ENCODE measurements at regions not wholly inside any gene's neighbourhood (a gene's known extent, or its start where the extent isn't known, plus 50 kb on each side); places are given as distances from the start of the nearest gene placed in this dataset.
"Not testable (repeated sequence)": the region's sequence is repeated elsewhere in the genome, so short reads cannot be mapped to it uniquely, and the experiment has no call there.

DNA sequence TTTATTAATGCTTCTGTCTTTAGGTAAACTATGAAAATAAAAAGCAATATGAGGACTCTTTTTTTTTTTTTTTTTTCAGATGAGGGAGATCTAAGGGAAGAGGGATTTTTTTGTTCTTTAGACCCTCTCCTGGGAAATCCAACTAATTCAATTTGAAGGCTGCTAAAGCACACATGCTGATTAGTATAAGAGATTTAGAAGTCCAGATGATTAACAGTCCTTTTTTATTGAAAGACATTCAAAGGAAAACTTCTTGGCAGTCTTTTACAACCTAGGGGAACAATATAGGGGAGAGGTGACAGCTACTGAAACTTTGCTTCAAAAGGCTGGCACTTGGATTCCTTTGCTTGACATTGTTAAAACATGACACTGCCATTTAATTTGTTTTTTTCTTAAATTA lies 602.5 kb downstream of the RAPGEF2 start:
- no peak for DNase-seq (ENCODE audit: low read depth)

DNA sequence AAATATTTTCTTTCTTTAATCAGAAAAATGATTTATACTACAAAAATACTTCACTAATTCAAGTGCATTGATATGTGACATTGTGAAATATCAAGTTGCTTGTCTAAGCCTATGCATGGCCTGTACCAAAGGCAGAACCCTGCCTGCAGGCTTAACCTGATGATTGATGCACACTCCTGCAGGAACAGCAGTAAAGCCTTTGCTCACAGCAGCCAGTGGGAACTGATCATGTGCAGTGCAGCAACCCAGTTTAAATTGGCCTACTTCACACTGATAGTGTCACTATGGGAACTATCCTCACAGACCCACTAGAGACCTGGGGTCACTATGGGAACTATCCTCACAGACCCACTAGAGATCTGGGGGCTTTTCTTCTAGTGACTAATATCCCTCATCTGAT lies 603.8 kb downstream of the RAPGEF2 start:
- H3K4me3 ChIP-seq (ENCODE audit: low read depth, low read length), result no peak overlapping the region
- TF ChIP-seq, protein P1, sequence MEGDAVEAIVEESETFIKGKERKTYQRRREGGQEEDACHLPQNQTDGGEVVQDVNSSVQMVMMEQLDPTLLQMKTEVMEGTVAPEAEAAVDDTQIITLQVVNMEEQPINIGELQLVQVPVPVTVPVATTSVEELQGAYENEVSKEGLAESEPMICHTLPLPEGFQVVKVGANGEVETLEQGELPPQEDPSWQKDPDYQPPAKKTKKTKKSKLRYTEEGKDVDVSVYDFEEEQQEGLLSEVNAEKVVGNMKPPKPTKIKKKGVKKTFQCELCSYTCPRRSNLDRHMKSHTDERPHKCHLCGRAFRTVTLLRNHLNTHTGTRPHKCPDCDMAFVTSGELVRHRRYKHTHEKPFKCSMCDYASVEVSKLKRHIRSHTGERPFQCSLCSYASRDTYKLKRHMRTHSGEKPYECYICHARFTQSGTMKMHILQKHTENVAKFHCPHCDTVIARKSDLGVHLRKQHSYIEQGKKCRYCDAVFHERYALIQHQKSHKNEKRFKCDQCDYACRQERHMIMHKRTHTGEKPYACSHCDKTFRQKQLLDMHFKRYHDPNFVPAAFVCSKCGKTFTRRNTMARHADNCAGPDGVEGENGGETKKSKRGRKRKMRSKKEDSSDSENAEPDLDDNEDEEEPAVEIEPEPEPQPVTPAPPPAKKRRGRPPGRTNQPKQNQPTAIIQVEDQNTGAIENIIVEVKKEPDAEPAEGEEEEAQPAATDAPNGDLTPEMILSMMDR (IDR thresholded peaks at IDR 0.05; ENCODE audit: insufficient read depth, low read length), result no peak
- no peak for DNase-seq (ENCODE audit: low read depth)

More for the DNA sequence above, 602.5 kb downstream of the RAPGEF2 start:
- TF ChIP-seq, protein P1 (IDR thresholded peaks at IDR 0.05; ENCODE audit: insufficient read depth, low read length), result no peak
- H3K4me3 ChIP-seq (ENCODE audit: low read depth, low read length), result no peak overlapping the region

DNA sequence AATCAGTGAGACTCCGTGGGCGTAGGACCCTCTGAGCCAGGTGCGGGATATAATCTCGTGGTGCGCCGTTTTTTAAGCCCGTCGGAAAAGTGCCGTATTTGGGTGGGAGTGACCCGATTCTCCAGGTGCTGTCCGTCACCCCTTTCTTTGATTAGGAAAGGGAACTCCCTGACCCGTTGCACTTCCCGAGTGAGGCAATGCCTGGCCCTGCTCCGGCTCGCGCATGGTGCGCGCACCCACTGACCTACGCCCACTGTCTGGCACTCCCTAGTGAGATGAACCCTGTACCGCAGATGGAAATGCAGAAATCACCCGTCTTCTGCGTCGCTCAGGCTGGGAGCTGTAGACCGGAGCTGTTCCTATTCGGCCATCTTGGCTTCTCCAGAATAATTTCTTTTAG lies 612.3 kb downstream of the RAPGEF2 start:
- not testable (repeated sequence) for H3K4me3 ChIP-seq (ENCODE audit: low read depth, low read length); DNase-seq (ENCODE audit: low read depth)

GRCh38 chr4:159719531-159719930 lies 616.7 kb downstream of the RAPGEF2 start:
- no peak for DNase-seq (ENCODE audit: low read depth)
- TF ChIP-seq, protein P1 (IDR thresholded peaks at IDR 0.05; ENCODE audit: insufficient read depth, low read length), result no peak
- no peak overlapping the region for H3K4me3 ChIP-seq (ENCODE audit: low read depth, low read length)

- TF ChIP-seq, protein P1 (IDR thresholded peaks at IDR 0.05; ENCODE audit: insufficient read depth, low read length), result no peak
- H3K4me3 ChIP-seq (ENCODE audit: low read depth, low read length), result no peak overlapping the region
- DNase-seq (ENCODE audit: low read depth), result no peak
Measured at GRCh38 chr4:159722052-159722451, 619.2 kb downstream of the RAPGEF2 start.

GRCh38 chr4:159722918-159723317 lies 620.0 kb downstream of the RAPGEF2 start:
- H3K4me3 ChIP-seq (ENCODE audit: low read depth, low read length), result no peak overlapping the region
- no peak for DNase-seq (ENCODE audit: low read depth)
- TF ChIP-seq, protein P1 (IDR thresholded peaks at IDR 0.05; ENCODE audit: insufficient read depth, low read length), result no peak

GRCh38 chr4:159723341-159724048 lies 620.6 kb downstream of the RAPGEF2 start:
- no peak overlapping the region for H3K4me3 ChIP-seq (ENCODE audit: low read depth, low read length)
- no peak for DNase-seq (ENCODE audit: low read depth)
- TF ChIP-seq, protein P1 (IDR thresholded peaks at IDR 0.05; ENCODE audit: insufficient read depth, low read length), result no peak

Data from fibroblast of the aortic adventitia (primary cell).